Stimulated activated memory B cell treated with anti-CD40 and anti-IgM and Interleukin-4, amounts not matched to agents 10 μg/mL and 1 μg/mL and 100 μg/mL, for 72 hours (primary cell): ENCODE measurements at regions not wholly inside any gene's neighbourhood (a gene's known extent, or its start where the extent isn't known, plus 50 kb on each side); places are given as distances from the start of the nearest gene placed in this dataset.
"Not testable (repeated sequence)": the region's sequence is repeated elsewhere in the genome, so short reads cannot be mapped to it uniquely, and the experiment has no call there.

Source experiments
- ATAC-seq: fragments of 150-1000 bp; cut with Tn5 transposase; 2 replicates; pipeline ENCODE4 v1.10.0; 2021
- H3K27ac Mint-ChIP-seq: one replicate; pipeline ENCODE4 v1.8.0; 2022; ENCODE audit warnings: mild to moderate bottlenecking, mixed read lengths
- H3K27me3 Mint-ChIP-seq: one replicate; pipeline ENCODE4 v1.8.0; 2022; ENCODE audit warnings: mixed read lengths
- H3K36me3 Mint-ChIP-seq: one replicate; pipeline ENCODE4 v1.8.0; 2022; ENCODE audit warnings: mixed read lengths
- H3K4me1 Mint-ChIP-seq: one replicate; pipeline ENCODE4 v1.8.0; 2022; ENCODE audit warnings: mixed read lengths
- H3K4me3 Mint-ChIP-seq: one replicate; pipeline ENCODE4 v1.8.0; 2022; ENCODE audit warnings: mild to moderate bottlenecking, moderate library complexity, mixed read lengths
- H3K9me3 Mint-ChIP-seq: one replicate; pipeline ENCODE4 v1.8.0; 2022; ENCODE audit warnings: mixed read lengths

DNA sequence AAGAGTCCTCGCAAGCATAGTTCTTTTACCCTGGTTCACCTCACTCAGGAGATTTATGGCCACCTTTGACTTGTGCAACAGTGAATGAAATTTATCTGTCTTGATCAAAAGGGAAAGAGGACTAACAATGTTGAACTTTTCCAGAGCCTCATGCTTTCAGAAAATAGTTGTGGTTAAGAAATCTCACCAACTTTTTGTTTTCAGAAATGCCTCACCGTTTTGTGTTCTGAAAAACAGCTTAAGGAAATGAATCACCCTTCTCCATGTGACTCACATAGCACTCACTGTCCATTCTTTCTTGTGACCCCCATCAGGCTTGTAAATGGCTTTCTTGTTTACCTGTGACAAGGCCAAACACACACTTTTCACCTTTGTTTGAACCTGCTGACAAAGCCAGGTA, 148.6 kb upstream of the FAM3C start:
- no peak overlapping the region for H3K27ac Mint-ChIP-seq
- no peaks in the 10 kb centered on the region for H3K27me3 Mint-ChIP-seq
- H3K4me3 Mint-ChIP-seq: no peak overlapping the region
- H3K9me3 Mint-ChIP-seq: peaks cover 5% of the 10 kb centered on the region
- no peak for ATAC-seq
- peaks cover 10% of the 10 kb centered on the region for H3K4me1 Mint-ChIP-seq
- no peaks in the 10 kb centered on the region for H3K36me3 Mint-ChIP-seq

DNA sequence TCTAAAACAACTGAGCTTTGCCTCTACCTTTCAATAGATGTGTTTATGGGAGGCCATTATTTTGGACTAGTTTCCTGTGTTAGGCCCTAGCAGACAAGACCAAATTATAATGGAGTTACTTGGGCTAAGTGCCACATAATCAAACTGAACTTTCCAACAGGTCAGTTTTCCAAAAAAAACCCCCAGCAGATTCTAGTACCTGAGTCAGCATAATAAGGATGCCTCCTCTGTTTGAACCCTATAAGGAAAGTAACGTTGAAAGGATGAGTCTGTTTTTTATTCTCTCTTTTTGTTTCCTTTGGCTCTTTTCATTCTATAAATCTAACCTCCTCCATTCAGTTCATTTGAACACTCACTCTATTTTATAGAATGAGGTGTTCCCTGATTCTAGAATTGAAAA, 148.1 kb upstream of the FAM3C start:
- H3K27ac Mint-ChIP-seq: no peak overlapping the region
- H3K9me3 Mint-ChIP-seq: peaks cover 5% of the 10 kb centered on the region
- ATAC-seq: no peak
- H3K36me3 Mint-ChIP-seq: no peaks in the 10 kb centered on the region
- H3K4me3 Mint-ChIP-seq: no peak overlapping the region
- H3K27me3 Mint-ChIP-seq: no peaks in the 10 kb centered on the region
- H3K4me1 Mint-ChIP-seq: peaks cover 10% of the 10 kb centered on the region

DNA sequence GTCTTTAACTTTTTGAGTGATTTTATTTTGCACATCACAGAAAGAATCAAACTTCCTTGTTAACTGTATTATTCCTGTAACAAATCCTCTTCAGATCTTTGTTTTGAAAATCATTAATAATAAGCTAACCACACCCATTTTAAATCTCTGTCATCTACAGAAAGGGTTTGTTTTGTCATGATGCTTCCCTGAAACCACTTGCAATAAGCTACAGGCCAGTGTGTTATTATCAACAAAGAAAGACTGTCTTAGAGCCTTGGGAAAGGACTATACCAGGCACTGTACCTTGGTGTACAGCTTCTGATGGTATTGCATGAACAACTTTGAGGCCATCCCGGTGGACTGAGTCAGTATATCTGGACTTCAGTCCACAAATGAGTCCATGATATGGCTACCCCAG, 145.3 kb upstream of the FAM3C start:
- no peak for ATAC-seq
- H3K36me3 Mint-ChIP-seq: no peaks in the 10 kb centered on the region
- H3K4me3 Mint-ChIP-seq: no peak overlapping the region
- peaks cover 5% of the 10 kb centered on the region for H3K9me3 Mint-ChIP-seq
- no peaks in the 10 kb centered on the region for H3K27me3 Mint-ChIP-seq
- peaks cover 10% of the 10 kb centered on the region for H3K4me1 Mint-ChIP-seq
- H3K27ac Mint-ChIP-seq: no peak overlapping the region

DNA sequence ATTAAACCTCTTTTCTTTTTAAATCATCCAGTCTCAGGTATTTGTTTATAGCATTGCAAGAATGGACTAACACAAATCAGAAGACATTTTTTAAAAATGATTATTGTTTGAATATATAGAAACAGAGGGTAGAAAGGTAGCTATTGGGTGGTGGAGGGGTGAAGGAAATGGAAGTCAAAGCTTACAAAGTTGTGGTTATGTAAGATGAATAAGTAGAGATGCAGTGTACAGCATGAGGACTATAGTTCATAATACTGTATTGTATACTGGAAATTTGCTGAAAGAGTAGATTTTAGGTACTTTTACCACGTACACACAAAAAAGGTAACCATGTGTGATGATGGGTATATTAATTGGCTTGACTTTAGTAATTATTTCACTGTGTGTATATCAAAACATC, 144.0 kb upstream of the FAM3C start:
- no peak overlapping the region for H3K4me3 Mint-ChIP-seq
- H3K9me3 Mint-ChIP-seq: peaks cover 2% of the 10 kb centered on the region
- H3K4me1 Mint-ChIP-seq: peaks cover 4% of the 10 kb centered on the region
- no peak for ATAC-seq
- no peaks in the 10 kb centered on the region for H3K36me3 Mint-ChIP-seq
- H3K27me3 Mint-ChIP-seq: no peaks in the 10 kb centered on the region
- no peak overlapping the region for H3K27ac Mint-ChIP-seq

DNA sequence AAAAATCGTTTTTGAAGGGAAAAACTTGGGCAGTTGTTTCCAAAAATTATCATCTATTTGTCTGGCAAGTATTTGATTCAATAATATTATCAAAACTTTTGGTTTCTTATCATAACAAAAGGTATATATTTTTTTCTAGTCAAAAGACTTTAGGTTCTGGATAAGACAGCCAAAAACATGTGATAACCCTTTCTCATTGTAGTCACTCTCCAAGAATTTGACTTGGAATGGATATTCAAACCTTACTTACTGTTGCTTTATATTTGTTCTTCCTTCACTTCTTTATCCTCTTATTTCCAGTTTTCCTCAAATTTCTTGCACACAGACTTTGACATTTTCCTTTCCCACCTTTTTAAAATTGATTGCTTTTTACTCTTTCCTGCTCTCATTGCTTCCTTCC, 140.9 kb upstream of the FAM3C start:
- Mint-ChIP-seq H3K36me3 (no peaks in the 10 kb centered on the region), H3K9me3 (peaks cover 2% of the 10 kb centered on the region), H3K27ac (no peak overlapping the region), H3K27me3 (no peaks in the 10 kb centered on the region), H3K4me3 (no peak overlapping the region), H3K4me1 (no peaks in the 10 kb centered on the region)
- no peak for ATAC-seq

DNA sequence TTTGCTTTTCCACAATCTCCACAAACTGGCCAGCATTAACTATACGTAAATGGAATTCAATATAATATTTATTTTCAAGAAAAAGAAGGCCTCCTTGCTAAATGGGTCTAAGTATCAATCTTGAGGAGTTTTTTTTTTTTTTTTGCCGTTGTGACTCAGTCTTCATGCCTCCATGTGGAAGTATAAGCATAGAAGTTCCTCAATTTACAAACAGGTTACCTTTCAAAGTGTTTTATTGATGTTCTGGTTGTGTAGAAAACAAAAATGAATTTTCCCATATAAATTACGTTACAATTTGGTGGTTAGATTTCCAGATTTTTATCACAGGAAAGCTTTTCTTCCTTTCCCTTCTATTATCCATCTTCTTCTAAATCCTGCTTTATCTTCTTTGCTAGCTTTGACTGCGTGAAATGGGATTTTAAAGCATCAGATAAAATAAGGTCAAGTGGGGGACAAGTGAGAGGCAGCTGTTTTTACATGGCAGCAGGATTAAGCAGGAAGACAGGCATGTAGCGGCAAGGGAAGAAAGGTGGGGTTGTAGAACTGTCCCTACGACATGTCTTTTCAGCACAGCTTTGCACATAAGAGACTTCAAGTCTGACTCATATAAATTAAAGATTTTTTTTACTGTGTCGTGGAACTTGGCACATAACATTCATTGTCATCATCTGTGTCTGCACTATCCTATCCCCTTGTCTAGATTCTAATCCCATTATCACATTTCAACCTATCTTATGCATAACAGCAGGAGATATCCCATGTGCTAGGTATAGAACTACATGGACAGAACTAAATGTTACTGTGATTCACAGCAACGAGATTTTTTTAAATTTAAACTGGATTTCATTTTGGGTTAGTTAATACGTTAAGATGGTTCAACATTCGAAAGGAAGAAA, 135.3 kb upstream of the FAM3C start:
- Mint-ChIP-seq H3K4me3 (no peak overlapping the region), H3K36me3 (no peaks in the 10 kb centered on the region), H3K4me1 (peaks cover 18% of the 10 kb centered on the region), H3K9me3 (no peaks in the 10 kb centered on the region), H3K27ac (peak overlapping the region; percentile 44), H3K27me3 (no peaks in the 10 kb centered on the region)
- ATAC-seq: no peak

DNA sequence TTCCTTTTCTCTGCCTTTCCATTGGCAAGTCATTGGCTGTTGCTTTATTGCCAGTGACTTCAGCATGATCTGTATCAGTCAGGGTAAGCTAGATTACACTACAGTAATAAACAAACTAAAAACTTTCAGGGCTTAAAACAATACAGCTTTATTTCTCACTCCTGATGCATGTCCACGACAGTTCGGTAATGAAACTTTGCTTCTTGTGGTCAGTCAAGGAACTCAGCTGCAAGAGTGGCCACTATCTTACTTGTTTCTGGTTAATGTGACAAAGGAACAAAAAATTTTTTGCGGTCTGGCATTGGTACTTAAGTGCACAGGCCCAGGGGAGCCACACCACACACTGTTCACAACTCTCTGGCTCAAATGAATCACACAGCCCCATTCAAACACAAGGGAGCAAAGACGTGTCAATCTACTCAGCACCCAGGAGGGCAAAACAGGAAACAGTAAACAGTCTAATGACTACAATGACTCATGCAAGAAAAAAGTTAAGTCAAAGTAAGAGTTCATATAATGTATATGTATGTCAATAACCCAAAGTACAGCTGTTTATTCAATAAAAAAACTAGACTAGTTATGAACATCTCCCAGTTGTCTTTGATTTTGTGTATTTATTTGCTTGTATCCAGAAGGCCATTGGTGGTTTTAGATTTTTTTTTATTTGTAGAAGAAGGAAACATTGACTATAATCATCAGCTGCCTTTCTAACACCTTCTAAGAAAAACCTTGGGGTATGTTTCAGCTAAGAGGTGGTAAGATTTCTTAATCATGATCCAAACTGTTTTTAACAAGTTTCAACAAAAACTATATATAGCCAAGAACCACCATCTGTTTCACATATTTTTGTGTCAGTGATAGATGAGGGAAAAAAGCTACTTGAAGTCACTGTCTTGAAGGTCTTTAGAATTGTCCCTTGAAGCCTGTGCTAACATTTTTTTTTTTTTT, 134.4 kb upstream of the FAM3C start:
- Mint-ChIP-seq H3K4me1 (peaks cover 18% of the 10 kb centered on the region), H3K27ac (peak overlapping the region; percentile 44), H3K36me3 (no peaks in the 10 kb centered on the region), H3K4me3 (peak overlapping the region; percentile 19), H3K9me3 (no peaks in the 10 kb centered on the region), H3K27me3 (no peaks in the 10 kb centered on the region)
- peak; percentile 100 for ATAC-seq

DNA sequence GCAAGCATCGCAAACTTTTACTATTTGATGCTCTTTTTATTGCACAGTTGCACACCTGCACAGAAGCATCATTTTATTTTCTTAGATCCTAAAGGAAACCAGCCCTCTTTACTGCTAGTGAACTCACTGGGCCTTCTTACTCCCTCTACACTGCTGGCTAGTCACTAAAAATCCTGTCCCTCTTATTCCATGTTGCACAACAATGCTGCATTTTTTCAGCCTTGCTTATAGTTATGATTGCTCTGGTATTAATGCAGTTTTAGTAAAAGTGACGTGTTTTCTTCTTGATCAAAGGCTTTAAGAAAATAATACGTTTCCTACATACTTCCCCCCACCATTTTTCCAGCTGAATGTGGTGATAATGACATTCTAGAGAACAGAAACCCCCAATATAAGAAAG, 132.9 kb upstream of the FAM3C start:
- H3K9me3 Mint-ChIP-seq: no peaks in the 10 kb centered on the region
- H3K36me3 Mint-ChIP-seq: no peaks in the 10 kb centered on the region
- no peak for ATAC-seq
- H3K27ac Mint-ChIP-seq: peak overlapping the region; percentile 44
- H3K4me1 Mint-ChIP-seq: peaks cover 18% of the 10 kb centered on the region
- no peaks in the 10 kb centered on the region for H3K27me3 Mint-ChIP-seq
- no peak overlapping the region for H3K4me3 Mint-ChIP-seq

DNA sequence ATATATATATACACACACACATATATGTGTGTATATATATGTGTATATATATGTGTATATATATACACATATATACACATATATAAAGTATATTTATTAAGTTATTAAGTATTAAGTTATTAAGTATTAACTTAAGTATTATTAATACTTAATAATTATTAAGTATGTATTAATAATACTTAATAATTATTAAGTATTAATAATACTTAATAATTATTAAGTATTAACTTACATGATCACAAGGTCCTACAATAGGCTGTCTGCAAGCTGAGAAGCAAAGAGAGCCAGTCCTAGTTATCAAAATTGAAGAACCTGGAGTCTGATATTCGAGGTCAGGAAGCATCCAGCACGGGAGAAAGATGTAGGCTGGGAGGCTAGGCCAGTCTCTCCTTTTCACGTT, 130.1 kb upstream of the FAM3C start:
- H3K36me3 Mint-ChIP-seq, H3K27ac Mint-ChIP-seq, H3K27me3 Mint-ChIP-seq, ATAC-seq, H3K9me3 Mint-ChIP-seq, H3K4me3 Mint-ChIP-seq: not testable (repeated sequence)
- H3K4me1 Mint-ChIP-seq: peaks cover 18% of the 10 kb centered on the region

DNA sequence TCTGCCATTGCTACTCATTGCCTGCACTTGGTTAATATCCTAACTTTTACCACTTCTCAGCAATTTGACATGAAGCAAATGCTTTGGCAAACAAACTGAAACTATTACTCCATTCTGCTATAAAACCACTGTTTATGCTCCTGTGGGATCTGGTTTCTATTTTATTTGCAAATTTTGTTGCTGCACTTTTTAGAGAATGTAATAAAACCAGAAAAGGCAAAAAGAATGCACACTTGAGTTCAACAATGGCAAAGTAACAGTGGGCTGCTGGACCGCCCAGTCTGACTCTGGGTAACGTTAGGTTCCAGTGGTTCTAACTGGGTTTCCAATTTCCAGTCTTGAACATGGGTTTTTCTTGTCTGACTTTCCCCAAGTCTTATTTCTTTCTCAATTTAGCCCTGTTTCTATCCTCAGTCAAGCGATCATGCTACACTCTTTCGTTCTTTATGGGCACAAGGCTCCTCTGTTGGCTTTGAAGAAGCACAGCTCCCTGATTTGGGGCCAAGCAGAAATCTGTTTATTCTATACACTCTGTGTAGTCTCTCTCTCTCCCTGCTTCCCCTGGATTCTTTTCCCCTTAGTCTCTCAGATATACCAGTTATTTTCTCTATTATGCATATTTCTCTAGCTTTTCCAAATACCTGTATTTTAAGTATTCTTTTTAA, 129.2 kb upstream of the FAM3C start:
- H3K36me3 Mint-ChIP-seq: no peaks in the 10 kb centered on the region
- no peaks in the 10 kb centered on the region for H3K9me3 Mint-ChIP-seq
- H3K27ac Mint-ChIP-seq: no peak overlapping the region
- no peak overlapping the region for H3K4me3 Mint-ChIP-seq
- no peaks in the 10 kb centered on the region for H3K27me3 Mint-ChIP-seq
- ATAC-seq: no peak
- peaks cover 12% of the 10 kb centered on the region for H3K4me1 Mint-ChIP-seq

DNA sequence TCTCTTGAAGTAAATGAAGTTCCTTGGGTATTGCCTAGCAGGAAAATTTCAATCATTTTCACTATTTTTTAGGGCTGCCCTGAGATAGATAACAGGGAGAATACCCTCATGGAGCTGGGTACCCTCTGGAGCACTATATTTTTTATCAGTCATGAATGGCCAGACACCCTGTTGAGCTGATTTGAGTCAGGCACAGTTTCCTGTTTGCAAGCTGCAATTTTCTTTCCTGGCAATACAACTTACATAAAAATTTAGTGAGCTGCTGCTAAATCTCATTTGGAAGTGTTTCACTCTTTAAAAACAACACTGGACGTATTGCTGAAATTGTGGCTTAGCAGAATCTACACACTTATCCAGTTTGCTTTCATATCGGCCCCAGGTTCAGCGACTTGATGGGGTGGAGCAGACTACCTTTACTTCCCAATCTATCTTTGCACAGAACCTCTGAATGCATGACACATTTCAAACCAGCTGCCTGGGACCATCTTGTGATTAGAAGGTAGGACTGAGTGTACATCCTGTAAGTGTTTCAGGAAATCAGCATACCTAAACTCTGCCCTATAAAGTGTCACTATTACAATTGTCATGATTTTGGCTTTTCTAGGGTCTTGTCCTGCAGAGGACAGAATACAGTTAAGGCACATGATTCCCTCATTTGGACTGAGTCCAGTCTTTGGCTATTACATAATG, 125.7 kb upstream of the FAM3C start:
- Mint-ChIP-seq H3K4me3 (no peak overlapping the region), H3K27me3 (no peaks in the 10 kb centered on the region), H3K36me3 (no peaks in the 10 kb centered on the region), H3K9me3 (peaks cover 7% of the 10 kb centered on the region), H3K27ac (no peak overlapping the region), H3K4me1 (peaks cover 6% of the 10 kb centered on the region)
- no peak for ATAC-seq

DNA sequence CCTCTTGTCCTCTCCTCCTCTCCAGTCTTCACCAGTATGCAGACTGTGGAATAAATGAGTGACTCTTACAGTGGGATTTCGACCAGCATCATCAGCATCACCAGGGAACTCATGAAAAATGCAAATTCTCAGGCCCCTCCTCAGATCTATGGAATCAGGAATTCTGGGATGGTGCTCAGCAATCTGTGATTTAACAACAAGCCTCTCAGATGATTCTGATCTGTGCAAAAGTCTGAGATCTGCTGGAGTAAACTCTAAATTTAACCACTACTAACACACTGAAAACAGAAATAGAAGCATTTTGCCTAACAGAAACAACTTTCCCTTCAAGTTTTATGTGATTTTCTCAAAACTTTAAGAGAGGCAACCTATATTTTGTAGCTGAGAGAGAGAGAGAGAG, 124.8 kb upstream of the FAM3C start:
- peaks cover 6% of the 10 kb centered on the region for H3K4me1 Mint-ChIP-seq
- H3K27ac Mint-ChIP-seq: no peak overlapping the region
- H3K9me3 Mint-ChIP-seq: peaks cover 7% of the 10 kb centered on the region
- no peaks in the 10 kb centered on the region for H3K36me3 Mint-ChIP-seq
- H3K27me3 Mint-ChIP-seq: no peaks in the 10 kb centered on the region
- no peak for ATAC-seq
- no peak overlapping the region for H3K4me3 Mint-ChIP-seq

DNA sequence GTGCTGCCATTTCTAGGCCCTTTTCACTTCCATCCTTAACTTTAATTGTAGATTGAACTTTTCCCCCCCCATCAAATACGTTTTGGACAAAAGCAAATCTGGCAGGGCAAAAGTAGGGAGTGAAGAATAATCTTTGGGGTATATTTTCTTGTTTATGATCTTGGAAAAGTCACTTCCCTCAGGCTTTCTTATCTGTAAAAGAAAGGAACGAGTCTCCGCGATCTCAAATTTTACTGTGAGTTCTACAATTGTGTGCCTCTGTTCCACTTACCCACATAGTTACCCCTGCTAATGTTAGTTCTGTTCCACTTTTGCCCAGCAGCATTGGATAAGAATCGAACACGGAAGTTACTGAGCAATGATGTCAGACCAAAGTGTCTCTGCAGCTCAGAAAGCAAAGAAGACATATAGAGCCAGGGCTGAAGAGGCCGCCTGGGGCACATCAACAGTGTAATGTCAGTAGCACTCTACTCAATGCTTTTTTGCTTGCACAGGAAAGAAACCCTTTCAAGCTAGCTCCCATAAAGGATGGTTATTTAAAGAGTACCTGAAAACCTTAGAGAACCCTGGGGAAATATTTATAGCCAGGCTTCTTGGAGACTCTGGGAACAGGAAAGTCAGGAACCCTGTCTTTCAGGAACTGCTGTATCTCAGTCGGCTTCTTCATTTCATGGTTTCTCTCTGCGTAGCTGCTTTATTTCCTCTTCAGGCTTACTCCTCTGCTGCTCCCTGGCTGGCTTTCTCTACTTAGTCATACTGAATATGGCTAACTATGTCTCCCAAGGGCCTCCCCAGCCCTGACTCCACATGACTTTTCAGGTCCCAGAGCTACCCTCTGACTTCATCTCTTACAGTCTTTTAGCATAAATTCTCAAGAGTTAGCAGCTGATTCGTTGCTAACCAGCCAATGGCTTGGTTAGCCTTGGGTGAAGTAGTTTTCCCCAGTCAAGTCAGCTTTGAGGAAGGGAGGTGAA, 123.7 kb upstream of the FAM3C start:
- Mint-ChIP-seq H3K27ac (no peak overlapping the region), H3K9me3 (peaks cover 7% of the 10 kb centered on the region), H3K27me3 (no peaks in the 10 kb centered on the region), H3K4me3 (no peak overlapping the region), H3K36me3 (no peaks in the 10 kb centered on the region), H3K4me1 (peaks cover 6% of the 10 kb centered on the region)
- peak; percentile 72 for ATAC-seq

DNA sequence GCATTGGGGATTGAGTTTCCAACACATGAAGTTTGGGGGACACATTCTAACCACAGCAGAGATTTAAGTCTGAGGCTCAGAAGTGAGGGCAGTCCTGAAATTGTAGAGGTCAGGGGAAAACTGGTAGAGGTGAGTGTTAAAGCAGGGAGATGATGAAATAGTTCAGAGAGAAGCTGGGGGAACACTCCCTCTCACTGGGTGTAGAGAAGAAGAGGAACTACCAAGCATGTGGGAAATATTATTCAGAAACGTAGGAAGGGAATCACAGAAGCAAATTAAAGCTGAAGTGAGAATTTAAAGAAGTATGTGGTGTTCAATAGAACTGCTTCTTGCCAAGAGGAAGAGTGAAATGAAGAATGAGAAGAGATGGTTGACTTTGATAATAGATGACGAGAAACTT, 121.5 kb upstream of the FAM3C start:
- H3K27ac Mint-ChIP-seq: no peak overlapping the region
- no peak overlapping the region for H3K4me3 Mint-ChIP-seq
- ATAC-seq: no peak
- H3K36me3 Mint-ChIP-seq: no peaks in the 10 kb centered on the region
- H3K27me3 Mint-ChIP-seq: no peaks in the 10 kb centered on the region
- peaks cover 7% of the 10 kb centered on the region for H3K9me3 Mint-ChIP-seq
- H3K4me1 Mint-ChIP-seq: peaks cover 6% of the 10 kb centered on the region
